ENCODE measurements at regions not wholly inside any gene's neighbourhood (a gene's known extent, or its start where the extent isn't known, plus 50 kb on each side); places are given as distances from the start of the nearest gene placed in this dataset.
"Not testable (repeated sequence)": the region's sequence is repeated elsewhere in the genome, so short reads cannot be mapped to it uniquely, and the experiment has no call there.

- Histone ChIP-seq H3K4me3 (ENCODE audit: extremely low read depth, insufficient read depth, low read length, poor library complexity, severe bottlenecking) (no peak overlapping the region), H3K4me1 (ENCODE audit: control insufficient read depth, insufficient read depth, low read length, poor library complexity, severe bottlenecking) (no peaks in the 10 kb centered on the region), H3K36me3 (ENCODE audit: control insufficient read depth, insufficient read depth, low read length) (no peaks in the 10 kb centered on the region), H3K9me3 (ENCODE audit: control insufficient read depth, low read length) (no peaks in the 10 kb centered on the region), H3K27ac (ENCODE audit: low read depth, low read length, severe bottlenecking) (no peak overlapping the region)
- WGBS, 2 experiments (ENCODE audit: insufficient coverage in 2 of 2), result 96 to 100% methylated on average over 3 to 4 of the region's 5 CpGs
These were observed 63.0 kb downstream of the HLX start for GRCh38 chr1:220942278-220942677.

DNA sequence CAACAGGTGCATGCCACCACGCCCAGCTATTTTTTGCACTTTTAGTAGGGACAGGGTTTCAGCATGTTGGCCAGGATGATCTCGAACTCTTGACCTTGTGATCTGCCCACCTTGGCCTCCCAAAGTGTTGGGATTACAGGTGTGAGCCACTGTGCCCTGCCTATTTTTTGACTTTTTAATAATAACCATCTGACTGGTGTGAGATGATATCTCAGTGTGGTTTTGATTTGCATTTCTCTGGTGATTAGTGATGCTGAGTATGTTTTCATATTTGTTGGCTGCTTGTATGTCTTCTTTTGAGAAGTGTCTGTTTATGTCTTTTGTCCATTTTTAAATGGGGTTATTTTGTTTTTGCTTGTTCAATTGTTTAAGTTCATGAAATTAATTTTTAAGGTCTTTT, 63.7 kb downstream of the HLX start:
- H3K4me1 ChIP-seq (ENCODE audit: control insufficient read depth, insufficient read depth, low read length, poor library complexity, severe bottlenecking); H3K4me3 ChIP-seq (ENCODE audit: extremely low read depth, insufficient read depth, low read length, poor library complexity, severe bottlenecking); H3K9me3 ChIP-seq (ENCODE audit: control insufficient read depth, low read length); H3K27ac ChIP-seq (ENCODE audit: low read depth, low read length, severe bottlenecking); H3K36me3 ChIP-seq (ENCODE audit: control insufficient read depth, insufficient read depth, low read length): not testable (repeated sequence)
- WGBS, 2 experiments (ENCODE audit: insufficient coverage in 2 of 2), result 80 to 91% methylated on average over 2 of the region's 2 CpGs

DNA sequence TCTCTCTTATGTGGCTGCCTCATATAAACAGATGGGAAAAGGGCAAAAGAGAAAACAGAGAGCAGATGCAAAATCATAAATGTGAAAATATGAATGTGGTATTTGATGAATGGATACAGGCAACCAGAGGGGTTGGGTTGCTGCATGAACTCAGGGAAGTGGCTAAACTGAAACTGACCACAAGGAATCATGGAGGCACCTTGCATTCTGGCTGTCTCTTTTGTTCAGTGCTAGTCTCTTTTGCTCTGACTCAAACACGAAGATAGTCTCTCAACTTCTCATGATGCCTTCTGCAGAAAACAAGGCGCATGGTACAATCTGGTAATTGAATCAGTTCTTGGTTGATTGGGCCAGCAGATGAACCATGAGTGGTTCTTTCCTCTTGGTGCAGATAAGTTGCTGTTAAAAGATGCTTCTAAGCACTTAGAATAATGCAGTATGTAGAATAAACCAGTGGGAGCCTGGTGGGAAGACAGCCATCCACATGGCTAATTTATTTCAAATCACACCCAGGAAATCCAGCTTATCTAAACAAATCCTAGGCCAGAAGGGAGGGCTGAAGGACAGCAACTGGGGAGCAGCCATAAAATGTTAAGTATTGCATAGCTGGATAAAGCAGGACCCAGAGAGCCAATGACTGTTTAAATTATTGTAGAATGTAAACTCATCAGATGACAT, 64.2 kb downstream of the HLX start:
- no peak overlapping the region for H3K4me3 ChIP-seq (ENCODE audit: extremely low read depth, insufficient read depth, low read length, poor library complexity, severe bottlenecking)
- WGBS, 2 experiments (ENCODE audit: insufficient coverage in 2 of 2), result 40% methylated on average over 2 of the region's 2 CpGs; no CpG with 5 or more reads in 1 of the 2 experiments
- H3K9me3 ChIP-seq (ENCODE audit: control insufficient read depth, low read length), result no peaks in the 10 kb centered on the region
- no peaks in the 10 kb centered on the region for H3K4me1 ChIP-seq (ENCODE audit: control insufficient read depth, insufficient read depth, low read length, poor library complexity, severe bottlenecking)
- no peaks in the 10 kb centered on the region for H3K36me3 ChIP-seq (ENCODE audit: control insufficient read depth, insufficient read depth, low read length)
- no peak overlapping the region for H3K27ac ChIP-seq (ENCODE audit: low read depth, low read length, severe bottlenecking)

DNA sequence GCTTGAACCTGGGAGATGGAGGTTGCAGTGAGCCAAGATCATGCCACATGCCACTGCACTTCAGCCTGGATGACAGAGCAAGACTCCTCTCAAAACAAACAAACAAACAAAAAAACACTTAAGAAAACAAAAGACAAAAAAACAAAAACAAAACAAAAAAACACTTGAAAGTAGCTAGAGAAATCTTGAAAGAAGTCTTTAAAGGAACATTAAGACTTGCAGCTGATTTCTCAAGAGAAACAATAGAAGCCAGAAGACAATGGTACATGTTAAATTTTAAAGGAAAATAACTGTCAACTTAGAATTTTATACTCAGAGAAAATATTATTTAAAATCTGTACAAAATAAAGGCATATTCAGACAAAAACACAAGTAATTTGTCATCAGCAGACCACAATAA, 71.3 kb downstream of the HLX start:
- no peaks in the 10 kb centered on the region for H3K9me3 ChIP-seq (ENCODE audit: control insufficient read depth, low read length)
- H3K4me3 ChIP-seq (ENCODE audit: extremely low read depth, insufficient read depth, low read length, poor library complexity, severe bottlenecking), result no peak overlapping the region

DNA sequence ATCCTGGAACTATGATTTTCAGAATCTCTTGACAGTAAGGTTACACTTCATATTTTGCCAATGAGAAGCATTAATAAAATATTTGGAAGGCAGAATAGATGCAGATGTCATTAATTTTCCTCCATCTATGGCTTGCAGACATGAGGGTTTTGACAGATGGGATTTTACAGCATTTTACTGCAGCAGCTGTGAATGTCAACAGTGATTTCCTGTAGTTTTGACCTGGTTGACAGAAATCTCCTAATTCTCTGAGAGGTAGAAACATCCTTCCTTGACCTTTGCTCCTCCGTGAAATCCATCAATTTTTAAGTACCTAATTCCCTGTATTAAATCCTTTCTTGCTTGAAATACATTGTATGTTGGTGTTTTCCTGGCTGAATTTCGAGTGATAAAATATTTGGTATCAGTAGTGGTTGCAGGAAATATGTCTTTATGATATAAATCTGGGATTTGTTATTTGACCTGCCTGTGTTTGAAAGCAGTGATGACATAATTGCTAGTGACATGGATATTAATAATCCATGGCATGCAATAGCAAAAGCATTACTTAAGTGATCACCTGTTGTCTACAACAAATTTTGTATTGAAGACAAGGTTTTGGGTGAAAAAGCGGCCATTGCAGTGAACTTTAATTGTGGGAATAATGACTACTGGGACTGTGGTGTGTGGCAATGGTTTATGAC, 73.9 kb downstream of the HLX start:
- no peak overlapping the region for H3K27ac ChIP-seq (ENCODE audit: low read depth, low read length, severe bottlenecking)
- H3K4me3 ChIP-seq (ENCODE audit: extremely low read depth, insufficient read depth, low read length, poor library complexity, severe bottlenecking), result no peak overlapping the region
- peaks cover 4% of the 10 kb centered on the region for H3K4me1 ChIP-seq (ENCODE audit: control insufficient read depth, insufficient read depth, low read length, poor library complexity, severe bottlenecking)
- 0 to 38% methylated on average over 1 to 2 of the region's 3 CpGs for WGBS, 2 experiments (ENCODE audit: insufficient coverage in 2 of 2)
- H3K36me3 ChIP-seq (ENCODE audit: control insufficient read depth, insufficient read depth, low read length), result no peaks in the 10 kb centered on the region
- no peaks in the 10 kb centered on the region for H3K9me3 ChIP-seq (ENCODE audit: control insufficient read depth, low read length)

More for the DNA sequence above, 71.3 kb downstream of the HLX start:
- Histone ChIP-seq H3K27ac (ENCODE audit: low read depth, low read length, severe bottlenecking) (no peak overlapping the region), H3K4me1 (ENCODE audit: control insufficient read depth, insufficient read depth, low read length, poor library complexity, severe bottlenecking) (no peaks in the 10 kb centered on the region), H3K36me3 (ENCODE audit: control insufficient read depth, insufficient read depth, low read length) (no peaks in the 10 kb centered on the region)

GRCh38 chr1:220954321-220955075, 75.3 kb downstream of the HLX start:
- Histone ChIP-seq H3K9me3 (ENCODE audit: control insufficient read depth, low read length) (no peaks in the 10 kb centered on the region), H3K4me3 (ENCODE audit: extremely low read depth, insufficient read depth, low read length, poor library complexity, severe bottlenecking) (no peak overlapping the region), H3K4me1 (ENCODE audit: control insufficient read depth, insufficient read depth, low read length, poor library complexity, severe bottlenecking) (peaks cover 4% of the 10 kb centered on the region), H3K27ac (ENCODE audit: low read depth, low read length, severe bottlenecking) (no peak overlapping the region), H3K36me3 (ENCODE audit: control insufficient read depth, insufficient read depth, low read length) (no peaks in the 10 kb centered on the region)
- 82 to 93% methylated on average over 1 to 3 of the region's 5 CpGs for WGBS, 2 experiments (ENCODE audit: insufficient coverage in 2 of 2)

DNA sequence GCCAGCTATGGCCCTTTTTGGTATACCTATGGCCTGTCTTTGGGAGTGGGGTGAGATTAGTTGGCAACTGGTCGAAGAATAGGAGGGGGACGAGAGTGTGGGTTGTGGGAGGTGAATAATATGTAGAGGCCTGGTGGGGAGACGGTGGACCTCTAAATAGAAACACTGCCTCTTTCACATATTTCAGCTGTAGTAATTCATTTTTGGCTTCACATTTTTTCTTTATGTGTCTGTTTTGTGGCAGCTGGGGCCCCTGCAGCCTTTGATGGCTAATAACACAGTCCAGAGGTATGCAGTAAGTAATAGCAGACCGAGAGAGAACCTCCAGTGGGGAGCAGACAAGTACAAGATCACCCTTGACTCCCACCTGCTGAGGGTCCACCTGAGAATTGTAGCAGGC, 75.9 kb downstream of the HLX start:
- WGBS, 2 experiments (ENCODE audit: insufficient coverage in 2 of 2), result 87% methylated on average over 3 of the region's 4 CpGs; no CpG with 5 or more reads in 1 of the 2 experiments
- no peaks in the 10 kb centered on the region for H3K36me3 ChIP-seq (ENCODE audit: control insufficient read depth, insufficient read depth, low read length)
- no peaks in the 10 kb centered on the region for H3K9me3 ChIP-seq (ENCODE audit: control insufficient read depth, low read length)
- no peak overlapping the region for H3K4me3 ChIP-seq (ENCODE audit: extremely low read depth, insufficient read depth, low read length, poor library complexity, severe bottlenecking)
- no peak overlapping the region for H3K27ac ChIP-seq (ENCODE audit: low read depth, low read length, severe bottlenecking)
- H3K4me1 ChIP-seq (ENCODE audit: control insufficient read depth, insufficient read depth, low read length, poor library complexity, severe bottlenecking), result peaks cover 4% of the 10 kb centered on the region

DNA sequence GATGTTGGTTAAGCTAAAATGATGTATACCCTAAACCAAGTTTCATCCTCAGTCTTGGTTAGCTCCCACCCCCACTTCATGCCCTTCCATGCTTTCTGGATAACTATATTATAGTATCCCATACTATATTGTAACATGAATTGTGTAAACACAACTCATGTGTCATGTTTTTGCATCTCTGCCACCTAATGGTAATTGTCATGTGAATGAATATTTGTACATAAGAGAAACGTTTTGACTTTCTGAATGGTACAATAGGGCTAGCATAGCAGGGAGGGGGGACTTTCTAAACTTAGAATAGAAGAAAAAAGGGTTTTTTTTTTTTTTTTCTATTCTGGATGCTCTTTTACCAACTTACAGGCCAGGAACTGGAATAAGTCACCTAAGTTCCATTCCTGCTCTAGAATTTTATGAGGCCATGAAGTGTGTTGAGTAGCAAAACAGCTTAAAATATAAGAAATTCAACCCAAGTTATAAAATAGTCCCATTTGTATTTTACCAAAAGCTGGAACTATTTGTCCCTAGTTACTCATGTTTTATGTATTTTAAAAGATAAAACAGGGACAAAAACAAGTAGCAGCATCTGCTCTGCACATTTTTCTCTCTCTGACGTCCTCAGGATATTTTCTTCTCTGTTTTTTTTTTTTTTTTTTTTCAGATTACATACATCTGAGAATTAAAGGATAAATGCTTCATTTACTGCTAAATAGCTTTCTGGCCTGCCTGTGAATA, 77.4 kb downstream of the HLX start:
- peaks cover 4% of the 10 kb centered on the region for H3K4me1 ChIP-seq (ENCODE audit: control insufficient read depth, insufficient read depth, low read length, poor library complexity, severe bottlenecking)
- WGBS, 2 experiments (ENCODE audit: insufficient coverage in 2 of 2), result 83% methylated on average over 1 of the region's 2 CpGs; no CpG with 5 or more reads in 1 of the 2 experiments
- no peak overlapping the region for H3K4me3 ChIP-seq (ENCODE audit: extremely low read depth, insufficient read depth, low read length, poor library complexity, severe bottlenecking)
- H3K36me3 ChIP-seq (ENCODE audit: control insufficient read depth, insufficient read depth, low read length), result no peaks in the 10 kb centered on the region
- H3K9me3 ChIP-seq (ENCODE audit: control insufficient read depth, low read length), result no peaks in the 10 kb centered on the region
- H3K27ac ChIP-seq (ENCODE audit: low read depth, low read length, severe bottlenecking), result no peak overlapping the region

- no peak overlapping the region for H3K27ac ChIP-seq (ENCODE audit: low read depth, low read length, severe bottlenecking)
- no peaks in the 10 kb centered on the region for H3K9me3 ChIP-seq (ENCODE audit: control insufficient read depth, low read length)
- WGBS, 2 experiments (ENCODE audit: insufficient coverage in 2 of 2), result 73 to 100% methylated on average over 1 of the region's 3 CpGs
- H3K4me1 ChIP-seq (ENCODE audit: control insufficient read depth, insufficient read depth, low read length, poor library complexity, severe bottlenecking), result peaks cover 4% of the 10 kb centered on the region
- H3K36me3 ChIP-seq (ENCODE audit: control insufficient read depth, insufficient read depth, low read length), result no peaks in the 10 kb centered on the region
- H3K4me3 ChIP-seq (ENCODE audit: extremely low read depth, insufficient read depth, low read length, poor library complexity, severe bottlenecking), result no peak overlapping the region
These were observed 78.0 kb downstream of the HLX start for GRCh38 chr1:220957233-220957605.

GRCh38 chr1:220958234-220958633, 79.0 kb downstream of the HLX start:
- peaks cover 4% of the 10 kb centered on the region for H3K4me1 ChIP-seq (ENCODE audit: control insufficient read depth, insufficient read depth, low read length, poor library complexity, severe bottlenecking)
- no peak overlapping the region for H3K27ac ChIP-seq (ENCODE audit: low read depth, low read length, severe bottlenecking)
- no peak overlapping the region for H3K4me3 ChIP-seq (ENCODE audit: extremely low read depth, insufficient read depth, low read length, poor library complexity, severe bottlenecking)
- no peaks in the 10 kb centered on the region for H3K9me3 ChIP-seq (ENCODE audit: control insufficient read depth, low read length)
- WGBS, 2 experiments (ENCODE audit: insufficient coverage in 2 of 2), result no CpG with 5 or more reads among the region's 1 CpG
- no peaks in the 10 kb centered on the region for H3K36me3 ChIP-seq (ENCODE audit: control insufficient read depth, insufficient read depth, low read length)

Data from mesodermal cell (in vitro differentiated cells).